ENCODE measurements at regions not wholly inside any gene's neighbourhood (a gene's known extent, or its start where the extent isn't known, plus 50 kb on each side); places are given as distances from the start of the nearest gene placed in this dataset.

DNA sequence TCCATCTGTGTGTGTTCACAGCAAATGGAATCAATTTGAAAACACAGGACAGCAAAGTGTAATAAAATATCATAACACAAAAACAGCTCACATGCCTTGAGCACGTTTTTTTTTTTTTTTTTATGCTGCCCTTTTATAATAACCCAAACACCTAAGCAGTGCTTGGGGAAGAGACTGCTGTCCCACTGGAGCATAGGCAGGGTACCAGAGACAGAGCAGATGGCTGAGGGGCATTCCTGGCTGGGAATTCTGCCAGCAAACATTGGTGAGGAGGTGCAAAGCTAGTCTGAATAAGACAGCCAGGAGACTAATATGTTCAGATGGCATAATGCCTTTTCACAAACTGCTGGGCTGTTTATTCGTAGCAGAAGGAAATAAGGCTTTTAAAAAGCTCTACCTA, 58.1 kb upstream of the SV2C start:
- TF ChIP-seq, protein P1, sequence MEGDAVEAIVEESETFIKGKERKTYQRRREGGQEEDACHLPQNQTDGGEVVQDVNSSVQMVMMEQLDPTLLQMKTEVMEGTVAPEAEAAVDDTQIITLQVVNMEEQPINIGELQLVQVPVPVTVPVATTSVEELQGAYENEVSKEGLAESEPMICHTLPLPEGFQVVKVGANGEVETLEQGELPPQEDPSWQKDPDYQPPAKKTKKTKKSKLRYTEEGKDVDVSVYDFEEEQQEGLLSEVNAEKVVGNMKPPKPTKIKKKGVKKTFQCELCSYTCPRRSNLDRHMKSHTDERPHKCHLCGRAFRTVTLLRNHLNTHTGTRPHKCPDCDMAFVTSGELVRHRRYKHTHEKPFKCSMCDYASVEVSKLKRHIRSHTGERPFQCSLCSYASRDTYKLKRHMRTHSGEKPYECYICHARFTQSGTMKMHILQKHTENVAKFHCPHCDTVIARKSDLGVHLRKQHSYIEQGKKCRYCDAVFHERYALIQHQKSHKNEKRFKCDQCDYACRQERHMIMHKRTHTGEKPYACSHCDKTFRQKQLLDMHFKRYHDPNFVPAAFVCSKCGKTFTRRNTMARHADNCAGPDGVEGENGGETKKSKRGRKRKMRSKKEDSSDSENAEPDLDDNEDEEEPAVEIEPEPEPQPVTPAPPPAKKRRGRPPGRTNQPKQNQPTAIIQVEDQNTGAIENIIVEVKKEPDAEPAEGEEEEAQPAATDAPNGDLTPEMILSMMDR (IDR thresholded peaks at IDR 0.05): no peak
- TF ChIP-seq POLR2A (IDR thresholded peaks at IDR 0.05): no peak
